ENCODE measurements at regions not wholly inside any gene's neighbourhood (a gene's known extent, or its start where the extent isn't known, plus 50 kb on each side); places are given as distances from the start of the nearest gene placed in this dataset.

GRCh38 chr12:127619869-127620734, 646.9 kb upstream of the TMEM132C start:
- TF ChIP-seq GATA2 (IDR thresholded peaks at IDR 0.05; ENCODE audit: low read depth, low read length) = no peak
- TF ChIP-seq GATA3 (IDR thresholded peaks at IDR 0.05; ENCODE audit: low read depth, low read length) = no peak

Measured in SH-SY5Y (cell line).